Stimulated activated CD8-positive, alpha-beta memory T cell treated with anti-CD3 and anti-CD28 coated beads, Interleukin-7, amount 100 ng/mL, for 24 hours (primary cell): ENCODE measurements at regions not wholly inside any gene's neighbourhood (a gene's known extent, or its start where the extent isn't known, plus 50 kb on each side); places are given as distances from the start of the nearest gene placed in this dataset.

Experiments used
- DNase-seq: peaks from one replicate; pipeline ENCODE4 v3.0.0-alpha.2; 2020; ENCODE audit warnings: low read depth

GRCh38 chr9:96087669-96088299 lies 212.3 kb downstream of the ERCC6L2 start:
- no peak for DNase-seq

- DNase-seq = no peak
Observed at GRCh38 chr9:96086936-96087571, 211.6 kb downstream of the ERCC6L2 start.

- no peak for DNase-seq
Observed at GRCh38 chr9:96085491-96086143, 210.1 kb downstream of the ERCC6L2 start.

GRCh38 chr9:96084331-96084734 lies 208.8 kb downstream of the ERCC6L2 start:
- no peak for DNase-seq

GRCh38 chr9:96082516-96083232 lies 207.2 kb downstream of the ERCC6L2 start:
- DNase-seq = no peak

- DNase-seq = no peak
Observed at GRCh38 chr9:96080364-96080763, 204.9 kb downstream of the ERCC6L2 start.

GRCh38 chr9:96079779-96080178 lies 204.3 kb downstream of the ERCC6L2 start:
- DNase-seq = no peak

GRCh38 chr9:96078897-96079490 lies 203.5 kb downstream of the ERCC6L2 start:
- no peak for DNase-seq

GRCh38 chr9:96075757-96076156 lies 200.3 kb downstream of the ERCC6L2 start:
- no peak for DNase-seq

GRCh38 chr9:96075111-96075510 lies 199.6 kb downstream of the ERCC6L2 start:
- DNase-seq = no peak

- no peak for DNase-seq
Observed at GRCh38 chr9:96073531-96074480, 198.3 kb downstream of the ERCC6L2 start.

GRCh38 chr9:96072930-96073329 lies 197.4 kb downstream of the ERCC6L2 start:
- DNase-seq = no peak

GRCh38 chr9:96071815-96072124 lies 196.3 kb downstream of the ERCC6L2 start:
- DNase-seq = no peak

- no peak for DNase-seq
Observed at GRCh38 chr9:96071076-96071814, 195.8 kb downstream of the ERCC6L2 start.

- DNase-seq = no peak
Observed at GRCh38 chr9:96069629-96070220, 194.2 kb downstream of the ERCC6L2 start.

GRCh38 chr9:96068511-96068910 lies 193.0 kb downstream of the ERCC6L2 start:
- no peak for DNase-seq

- DNase-seq = no peak
Observed at GRCh38 chr9:96067600-96067999, 192.1 kb downstream of the ERCC6L2 start.

GRCh38 chr9:96067004-96067403 lies 191.5 kb downstream of the ERCC6L2 start:
- DNase-seq = no peak

- DNase-seq = no peak
Observed at GRCh38 chr9:96065482-96066251, 190.2 kb downstream of the ERCC6L2 start.
